BE2C (cell line): ENCODE measurements at regions not wholly inside any gene's neighbourhood (a gene's known extent, or its start where the extent isn't known, plus 50 kb on each side); places are given as distances from the start of the nearest gene placed in this dataset.

Source experiments
- DNase-seq: peaks from one replicate; pipeline ENCODE4 v3.0.0-alpha.2; 2020
- H3K27me3 ChIP-seq: fragments of 250-450 bp; sonication (Bioruptor Pico); 2 replicates; pipeline ENCODE4 v1.5.1; 2020; ENCODE audit warnings: mild to moderate bottlenecking
- H3K36me3 ChIP-seq: fragments of 250-450 bp; sonication (Bioruptor Pico); 2 replicates; pipeline ENCODE4 v1.5.1; 2020; ENCODE audit warnings: mild to moderate bottlenecking
- H3K4me1 ChIP-seq: fragments of 250-450 bp; sonication (Bioruptor Pico); 2 replicates; pipeline ENCODE4 v1.5.1; 2020
- H3K4me3 ChIP-seq: 2 replicates; pipeline ENCODE4 v1.5.1; 2011; ENCODE audit warnings: low read depth, low read length
- H3K9me3 ChIP-seq: fragments of 250-450 bp; sonication (Bioruptor Pico); 2 replicates; pipeline ENCODE4 v1.5.1; 2020
- TF ChIP-seq, protein P1 (sequence below): IDR thresholded peaks from 2 replicates; pipeline ENCODE4 v1.5.1; 2012; ENCODE audit warnings: mild to moderate bottlenecking, low read depth, low read length

DNA sequence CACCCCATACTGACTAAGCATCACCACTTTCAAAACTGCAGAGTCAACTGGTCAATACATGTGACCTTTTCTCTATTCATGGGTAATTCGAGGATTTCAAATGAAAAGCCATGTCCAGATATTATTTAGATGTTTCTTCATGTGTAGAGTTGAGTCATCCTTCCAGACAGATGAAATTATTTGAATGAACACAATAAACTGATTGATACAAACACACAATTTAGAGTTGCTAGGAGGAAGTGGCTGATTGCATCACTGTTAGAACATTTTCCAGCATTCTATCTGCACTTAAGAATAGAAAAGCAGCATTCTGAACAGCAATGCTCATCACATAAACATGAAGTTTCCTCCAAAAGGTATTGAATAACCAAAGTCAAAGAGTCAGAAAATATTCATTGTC is 273.5 kb upstream of the SOX5 start:
- Histone ChIP-seq H3K27me3 (no peaks in the 10 kb centered on the region), H3K36me3 (no peaks in the 10 kb centered on the region), H3K9me3 (no peaks in the 10 kb centered on the region; the same call in 1 of the 2 replicates), H3K4me1 (no peaks in the 10 kb centered on the region), H3K4me3 (no peak overlapping the region)
- DNase-seq = no peak
- TF ChIP-seq, protein P1, sequence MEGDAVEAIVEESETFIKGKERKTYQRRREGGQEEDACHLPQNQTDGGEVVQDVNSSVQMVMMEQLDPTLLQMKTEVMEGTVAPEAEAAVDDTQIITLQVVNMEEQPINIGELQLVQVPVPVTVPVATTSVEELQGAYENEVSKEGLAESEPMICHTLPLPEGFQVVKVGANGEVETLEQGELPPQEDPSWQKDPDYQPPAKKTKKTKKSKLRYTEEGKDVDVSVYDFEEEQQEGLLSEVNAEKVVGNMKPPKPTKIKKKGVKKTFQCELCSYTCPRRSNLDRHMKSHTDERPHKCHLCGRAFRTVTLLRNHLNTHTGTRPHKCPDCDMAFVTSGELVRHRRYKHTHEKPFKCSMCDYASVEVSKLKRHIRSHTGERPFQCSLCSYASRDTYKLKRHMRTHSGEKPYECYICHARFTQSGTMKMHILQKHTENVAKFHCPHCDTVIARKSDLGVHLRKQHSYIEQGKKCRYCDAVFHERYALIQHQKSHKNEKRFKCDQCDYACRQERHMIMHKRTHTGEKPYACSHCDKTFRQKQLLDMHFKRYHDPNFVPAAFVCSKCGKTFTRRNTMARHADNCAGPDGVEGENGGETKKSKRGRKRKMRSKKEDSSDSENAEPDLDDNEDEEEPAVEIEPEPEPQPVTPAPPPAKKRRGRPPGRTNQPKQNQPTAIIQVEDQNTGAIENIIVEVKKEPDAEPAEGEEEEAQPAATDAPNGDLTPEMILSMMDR = no peak

DNA sequence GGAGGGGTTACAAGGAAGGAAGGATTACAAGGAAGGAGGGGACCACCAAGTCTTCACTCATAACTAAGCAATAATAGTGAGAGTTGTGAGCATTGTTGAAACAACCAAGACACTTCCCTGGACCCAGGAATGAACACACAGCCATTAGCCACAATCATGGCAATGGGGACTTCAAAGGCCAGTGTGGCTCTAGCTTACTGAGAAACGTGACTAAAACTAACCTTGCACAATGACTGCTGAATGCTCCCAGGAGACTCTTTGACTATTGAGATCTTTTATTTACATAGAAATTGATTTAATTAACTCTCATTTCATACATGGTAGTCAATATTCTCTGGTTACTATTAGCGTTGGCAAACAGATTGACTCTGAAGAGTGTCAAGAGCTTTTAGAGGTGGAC is 263.0 kb upstream of the SOX5 start:
- Histone ChIP-seq H3K36me3 (no peaks in the 10 kb centered on the region), H3K4me1 (no peaks in the 10 kb centered on the region), H3K27me3 (no peaks in the 10 kb centered on the region), H3K4me3 (no peak overlapping the region), H3K9me3 (no peaks in the 10 kb centered on the region)
- DNase-seq = no peak
- TF ChIP-seq, protein P1 = no peak

DNA sequence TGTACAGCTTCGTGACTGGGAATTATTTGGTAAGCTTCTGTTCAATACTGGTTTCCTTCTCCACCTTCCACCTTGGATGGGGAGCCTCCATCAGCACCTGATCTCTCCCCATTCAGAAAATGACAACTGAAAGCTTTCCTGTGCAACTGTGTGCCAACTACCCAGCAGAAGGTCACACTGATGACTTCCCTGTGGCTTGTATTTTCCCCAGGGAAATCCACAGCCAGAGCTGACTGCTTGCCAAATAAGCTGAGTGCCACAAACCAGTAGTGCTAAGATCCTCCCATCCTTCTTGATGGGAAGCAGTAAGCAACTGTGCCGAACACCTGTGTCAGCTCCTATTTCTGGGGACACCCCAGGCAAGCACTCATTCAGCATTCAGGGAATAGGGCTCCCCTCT is 257.2 kb upstream of the SOX5 start:
- Histone ChIP-seq H3K4me3 (no peak overlapping the region), H3K36me3 (no peaks in the 10 kb centered on the region), H3K9me3 (no peaks in the 10 kb centered on the region), H3K4me1 (no peaks in the 10 kb centered on the region; the same call in none of the 2 replicates), H3K27me3 (no peaks in the 10 kb centered on the region)
- peak; percentile 36 for DNase-seq
- TF ChIP-seq, protein P1 = no peak

DNA sequence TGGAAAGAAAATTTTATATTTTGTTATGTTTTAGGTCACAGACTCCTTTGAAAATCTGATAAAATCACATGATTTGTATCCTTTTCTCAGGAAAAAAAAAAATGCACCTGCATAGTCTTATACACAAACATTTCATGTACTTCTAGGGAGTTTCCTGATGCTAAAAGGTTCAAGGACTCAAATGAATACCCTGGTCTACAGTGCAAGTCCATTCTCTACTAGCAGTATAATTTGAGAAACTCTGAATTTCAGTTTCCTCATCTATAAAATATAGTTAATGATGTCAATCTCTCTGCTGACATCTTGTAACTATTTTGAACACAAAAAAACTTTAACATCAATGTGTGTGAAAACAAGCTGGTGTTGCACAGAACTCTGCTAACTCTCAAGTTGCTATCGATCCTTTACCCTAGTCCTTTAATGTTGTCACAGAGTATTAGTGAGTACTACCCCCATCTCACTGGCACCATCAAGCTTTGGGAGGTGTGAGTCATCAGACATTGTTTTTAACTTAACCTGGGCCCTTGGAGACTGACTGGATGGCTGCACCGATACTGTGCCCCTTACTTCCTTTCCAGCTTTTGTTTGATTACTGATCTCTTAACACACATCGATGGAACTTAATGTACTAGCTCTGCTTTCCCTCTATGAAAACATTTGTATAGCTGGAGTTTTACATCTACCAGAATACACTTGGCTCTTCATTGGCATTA is 251.9 kb upstream of the SOX5 start:
- Histone ChIP-seq H3K9me3 (no peaks in the 10 kb centered on the region), H3K4me1 (no peaks in the 10 kb centered on the region; the same call in none of the 2 replicates), H3K36me3 (no peaks in the 10 kb centered on the region), H3K27me3 (no peaks in the 10 kb centered on the region), H3K4me3 (no peak overlapping the region)
- TF ChIP-seq, protein P1 = no peak
- DNase-seq = no peak

DNA sequence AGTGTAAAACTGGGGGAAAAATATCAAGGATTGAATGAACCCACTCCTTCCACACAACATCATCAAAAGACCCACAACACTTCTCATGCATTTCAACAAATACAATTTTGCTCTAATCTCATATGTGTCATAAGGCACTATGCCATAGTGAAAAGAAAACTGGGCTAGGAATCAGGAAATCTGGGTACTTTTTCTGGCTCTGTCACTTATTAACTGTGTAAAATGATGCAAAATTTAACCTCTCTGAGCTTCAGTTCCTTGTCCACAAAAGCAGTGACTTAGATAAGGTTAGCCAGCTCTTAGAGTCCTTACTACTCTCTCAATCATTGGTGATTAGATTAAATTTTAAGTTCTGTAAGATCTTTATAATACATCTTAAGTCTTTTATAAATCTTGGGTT is 250.5 kb upstream of the SOX5 start:
- Histone ChIP-seq H3K4me1 (no peaks in the 10 kb centered on the region; the same call in 1 of the 2 replicates), H3K27me3 (no peaks in the 10 kb centered on the region), H3K4me3 (no peak overlapping the region), H3K36me3 (no peaks in the 10 kb centered on the region), H3K9me3 (no peaks in the 10 kb centered on the region)
- no peak for DNase-seq
- TF ChIP-seq, protein P1 = no peak

DNA sequence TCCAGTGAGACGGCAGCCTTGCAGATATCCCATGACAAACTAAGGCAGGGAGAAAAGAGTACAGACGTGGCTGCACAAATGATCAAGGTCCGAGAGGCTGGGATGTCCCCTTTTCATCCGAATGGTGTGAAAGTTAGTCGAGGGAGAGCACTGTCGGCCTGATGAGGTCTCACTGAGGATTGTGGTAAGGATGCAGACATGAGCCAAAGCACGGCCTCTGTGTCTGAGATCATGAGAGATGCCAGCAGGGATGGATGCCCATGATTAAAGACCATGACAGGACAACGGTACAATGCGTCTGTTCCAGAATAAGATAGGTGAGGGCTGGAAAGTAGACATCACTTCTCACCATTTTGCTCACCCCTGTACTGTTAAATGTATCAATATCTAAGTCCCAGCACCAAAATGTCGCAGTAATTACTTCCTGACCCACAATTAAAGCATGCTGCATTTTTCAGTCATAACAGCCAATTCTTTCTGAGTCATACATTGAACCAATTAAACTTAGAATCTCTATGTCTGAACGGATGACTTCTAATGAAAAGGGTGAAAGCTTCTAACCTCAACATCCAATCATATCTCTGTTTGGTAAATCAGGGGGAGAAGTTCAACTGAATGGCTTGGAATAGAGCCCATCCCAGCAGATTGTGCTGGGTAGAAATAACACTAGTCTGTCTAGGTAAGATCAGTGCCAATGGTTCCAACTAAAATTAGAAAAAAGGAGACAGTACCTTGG is 249.6 kb upstream of the SOX5 start:
- TF ChIP-seq, protein P1 = no peak
- DNase-seq = no peak
- Histone ChIP-seq H3K4me1 (no peaks in the 10 kb centered on the region; the same call in 1 of the 2 replicates), H3K9me3 (no peaks in the 10 kb centered on the region), H3K4me3 (no peak overlapping the region), H3K27me3 (no peaks in the 10 kb centered on the region), H3K36me3 (no peaks in the 10 kb centered on the region)
